Right lobe of liver (tissue), 6 donors: ENCODE measurements at regions not wholly inside any gene's neighbourhood (a gene's known extent, or its start where the extent isn't known, plus 50 kb on each side); places are given as distances from the start of the nearest gene placed in this dataset.
"Not testable (repeated sequence)": the region's sequence is repeated elsewhere in the genome, so short reads cannot be mapped to it uniquely, and the experiment has no call there.

Experiments
- ATAC-seq, 4 donors: fragments of 200-7000 bp; cut with Tn5 transposase; one replicate each; pipeline ENCODE4 v1.9.1; 2020; ENCODE audit warnings: mild to moderate bottlenecking in 4 of 4, moderate library complexity in 4 of 4
- DNase-seq, 3 donors: peaks; one replicate each; pipeline ENCODE4 v3.0.0-alpha.2; 2020
- H3K27ac ChIP-seq, 3 donors: fragments of 200-600 bp; one replicate each; pipeline ENCODE4 v1.8.0; 2022
- H3K27me3 ChIP-seq, 2 donors: fragments of 200-600 bp; one replicate each; pipeline ENCODE4 v1.8.0; 2022
- H3K36me3 ChIP-seq, 4 donors: fragments of 200-600 bp; sonication (generic) in 1 of 4; one replicate each; pipeline versions ENCODE4 v1.5.1 to v1.8.0; 2017 to 2022; ENCODE audit warnings: control low read depth in 1 of 4
- H3K4me1 ChIP-seq, 4 donors: fragments of 200-600 bp; sonication (generic) in 1 of 4; one replicate each; pipeline versions ENCODE4 v1.5.1 to v1.8.0; 2017 to 2022; ENCODE audit warnings: control low read depth in 1 of 4
- H3K4me3 ChIP-seq, 3 donors: fragments of 200-600 bp; one replicate each; pipeline ENCODE4 v1.8.0; 2022
- H3K9me3 ChIP-seq, 4 donors: fragments of 200-600 bp; sonication (generic) in 1 of 4; one replicate each; pipeline versions ENCODE4 v1.5.1 to v1.8.0; 2017 to 2022; ENCODE audit warnings: control low read depth in 1 of 4
- CTCF ChIP-seq, 4 donors: fragments of 200-600 bp in 3 of 4; fragments of 450-650 bp in 1 of 4; IDR thresholded peaks; one replicate each; pipeline versions ENCODE4 v1.5.1 to v1.8.0; 2016 to 2022; ENCODE audit warnings: antibody characterized with exemption in 4 of 4, mild to moderate bottlenecking in 2 of 4
- POLR2A ChIP-seq: fragments of 450-650 bp; IDR thresholded peaks from one replicate; pipeline ENCODE4 v1.6.1; 2017; ENCODE audit warnings: antibody characterized with exemption, mild to moderate bottlenecking
- WGBS: methylation state at CpG from one replicate; pipeline ENCODE4 v1.1.6; 2018; ENCODE audit warnings: low coverage, low lambda C conversion rate; ENCODE audit not compliant: insufficient coverage; ENCODE audit errors: missing lambda C conversion rate; 5-methylcytosine and 5-hydroxymethylcytosine counted together
- intact Hi-C, 2 donors: fragments of 100-400 bp; cut with DNase I; formaldehyde crosslinking; loops; one replicate each; pipeline versions ENCODE4 v1.11.2 to v1.14.1; 2022
- donor health status: DM: no; HTN: yes; CAD: no.
- donor health status: DM: no; HTN: no; CAD: no.
- donor health status: DM: no; HTN: no; CAD: no.
- donor health status: DM: no; HTN: yes; CAD: no.
- donor health status: DM: no; HTN: yes; CAD: no.

DNA sequence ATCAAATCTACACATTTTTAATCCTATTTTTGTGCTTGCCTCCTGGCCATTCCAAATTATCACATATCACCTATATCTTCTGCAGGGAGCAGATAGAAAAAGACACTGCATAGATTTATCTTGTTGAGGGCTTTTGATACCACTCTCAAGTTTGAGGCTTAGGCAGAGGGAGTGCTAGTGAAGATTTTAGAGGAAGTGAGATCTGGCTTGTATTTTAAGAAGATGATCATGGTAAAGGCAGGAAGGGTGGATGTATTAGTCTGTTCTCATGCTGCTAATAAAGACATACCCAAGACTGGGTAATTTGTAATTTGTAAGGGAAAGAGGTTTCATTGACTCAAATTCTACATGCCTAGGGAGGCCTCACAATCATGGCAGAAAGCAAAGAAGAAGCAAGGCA lies 220.9 kb upstream of the TUT7 start:
- Histone ChIP-seq H3K4me3 (no peak overlapping the region), H3K36me3 (no peaks in the 10 kb centered on the region), H3K4me1 (no peaks in the 10 kb centered on the region), H3K27ac (no peak overlapping the region), H3K9me3 (no peaks in the 10 kb centered on the region), H3K27me3 (no peaks in the 10 kb centered on the region)
- TF ChIP-seq POLR2A (no peak), CTCF (IDR thresholded peaks at IDR 0.05) (no peak)
- DNase-seq (no peak), ATAC-seq (no peak)
- intact Hi-C loops: no loop called here

- 54% methylated on average over 2 of the region's 2 CpGs for WGBS
- Histone ChIP-seq H3K4me1 (no peaks in the 10 kb centered on the region), H3K4me3 (no peak overlapping the region), H3K27me3 (no peaks in the 10 kb centered on the region), H3K27ac (no peak overlapping the region), H3K36me3 (no peaks in the 10 kb centered on the region), H3K9me3 (no peaks in the 10 kb centered on the region)
- no peak for ATAC-seq
- intact Hi-C loops: no loop called here
- TF ChIP-seq POLR2A (no peak), CTCF (IDR thresholded peaks at IDR 0.05) (no peak)
- DNase-seq: no peak
Measured at GRCh38 chr9:86573886-86574285, 219.7 kb upstream of the TUT7 start.

DNA sequence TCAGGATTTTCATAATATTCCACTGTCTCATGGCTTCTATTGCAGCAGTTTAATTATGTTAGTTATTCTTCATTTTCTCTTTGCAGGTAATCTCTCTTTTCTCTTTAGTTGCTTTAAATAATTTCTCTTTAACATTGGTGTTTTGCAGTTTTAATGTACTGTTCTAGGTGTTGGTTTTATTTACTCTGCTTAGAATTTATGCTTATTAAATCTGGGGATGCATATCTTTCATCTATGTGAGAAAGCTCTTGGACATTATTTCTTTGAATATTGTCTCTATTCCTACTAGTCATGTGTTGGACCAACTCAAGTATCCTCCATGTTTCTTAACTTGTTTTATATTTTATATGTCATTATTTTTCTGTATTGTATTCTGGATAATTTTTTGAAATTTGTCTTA lies 218.7 kb upstream of the TUT7 start:
- H3K36me3 ChIP-seq: no peaks in the 10 kb centered on the region
- H3K27me3 ChIP-seq: no peaks in the 10 kb centered on the region
- no peaks in the 10 kb centered on the region for H3K9me3 ChIP-seq
- ATAC-seq: no peak
- DNase-seq: no peak
- TF ChIP-seq POLR2A (no peak), CTCF (IDR thresholded peaks at IDR 0.05) (no peak)
- H3K4me1 ChIP-seq: no peaks in the 10 kb centered on the region
- intact Hi-C loops: no loop called here
- H3K27ac ChIP-seq: no peak overlapping the region
- no peak overlapping the region for H3K4me3 ChIP-seq

DNA sequence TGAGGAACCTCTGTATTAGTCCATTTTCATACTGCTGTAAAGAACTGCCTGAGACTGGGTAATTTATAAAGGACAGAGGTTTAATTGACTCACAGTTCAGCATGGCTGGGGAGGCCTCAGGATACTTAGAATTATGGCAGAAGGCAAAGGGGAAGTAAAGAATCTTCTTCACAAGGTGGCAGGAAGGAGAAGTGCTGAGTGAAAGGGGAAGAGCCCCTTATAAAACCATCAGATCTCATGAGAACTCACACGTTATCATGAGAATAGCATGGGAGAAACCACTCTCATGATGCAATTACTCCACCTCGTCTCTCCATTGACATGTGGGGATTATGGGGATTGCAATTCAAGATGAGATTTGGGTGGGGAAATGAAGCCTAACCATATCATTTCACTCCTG lies 211.4 kb upstream of the TUT7 start:
- H3K27me3 ChIP-seq, H3K9me3 ChIP-seq, H3K4me3 ChIP-seq, ATAC-seq, intact Hi-C loops, H3K27ac ChIP-seq, H3K36me3 ChIP-seq, H3K4me1 ChIP-seq, DNase-seq: not testable (repeated sequence)
- 41% methylated on average over 2 of the region's 2 CpGs for WGBS

DNA sequence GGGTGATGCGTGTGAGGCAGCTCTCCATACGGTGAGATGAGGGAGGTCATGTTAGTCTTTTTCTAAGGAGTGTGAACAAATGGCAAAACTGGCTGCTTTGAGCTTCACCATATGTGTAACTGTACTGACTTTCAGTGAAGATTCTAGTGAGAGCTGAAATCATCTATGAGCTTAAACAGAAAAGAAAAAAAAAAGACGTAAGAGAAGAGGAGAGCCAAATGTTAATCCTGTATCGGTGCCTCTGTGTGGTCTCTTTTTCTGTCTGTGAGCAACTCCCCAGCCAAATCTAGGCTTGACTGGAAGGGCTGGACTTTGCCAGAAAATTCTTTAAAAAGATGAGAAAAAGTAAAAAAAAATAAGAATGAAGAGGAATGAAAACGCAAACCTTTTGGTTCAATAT lies 209.7 kb upstream of the TUT7 start:
- ATAC-seq: no peak
- 76% methylated on average over 5 of the region's 5 CpGs for WGBS
- intact Hi-C loops: no loop called here
- TF ChIP-seq CTCF (IDR thresholded peaks at IDR 0.05) (no peak), POLR2A (no peak)
- no peaks in the 10 kb centered on the region for H3K4me1 ChIP-seq
- H3K27ac ChIP-seq: no peak overlapping the region
- DNase-seq: no peak
- no peaks in the 10 kb centered on the region for H3K36me3 ChIP-seq
- no peaks in the 10 kb centered on the region for H3K27me3 ChIP-seq
- H3K4me3 ChIP-seq: no peak overlapping the region
- H3K9me3 ChIP-seq: no peaks in the 10 kb centered on the region
